HepG2 (cell line): ENCODE measurements at regions not wholly inside any gene's neighbourhood (a gene's known extent, or its start where the extent isn't known, plus 50 kb on each side); places are given as distances from the start of the nearest gene placed in this dataset.

Experiments
- ETV5 ChIP-seq: IDR thresholded peaks from 2 replicates; pipeline ENCODE4 v1.6.1; 2018; ENCODE audit warnings: missing biosample characterization, missing genetic modification reagents, inconsistent platforms, borderline replicate concordance
- FOXA3 ChIP-seq: IDR thresholded peaks from 2 replicates; pipeline ENCODE4 v1.6.1; 2016; ENCODE audit warnings: missing genetic modification reagents, missing compliant biosample characterization
- KAT7 ChIP-seq: IDR thresholded peaks from 2 replicates; pipeline ENCODE4 v1.6.1; 2018; ENCODE audit warnings: borderline replicate concordance, missing compliant biosample characterization
- MEF2D ChIP-seq: sonication (generic); formaldehyde crosslinking; IDR thresholded peaks from 2 replicates; pipeline ENCODE4 v1.5.1; 2020; ENCODE audit warnings: mild to moderate bottlenecking, missing genetic modification reagents
- MTA3 ChIP-seq: sonication (generic); formaldehyde crosslinking; IDR thresholded peaks from 2 replicates; pipeline ENCODE4 v1.4.0; 2020; ENCODE audit warnings: missing genetic modification reagents
- POLR2G ChIP-seq: fragments of 200-400 bp; formaldehyde crosslinking; IDR thresholded peaks from 2 replicates; pipeline ENCODE4 v1.6.1; 2018; ENCODE audit warnings: mild to moderate bottlenecking, low read depth, low read length, moderate library complexity
- PRDM15 ChIP-seq: sonication (generic); formaldehyde crosslinking; IDR thresholded peaks from 2 replicates; pipeline ENCODE4 v1.4.0; 2020; ENCODE audit warnings: missing genetic modification reagents
- SATB2 ChIP-seq: sonication (generic); formaldehyde crosslinking; IDR thresholded peaks from 2 replicates; pipeline ENCODE4 v1.5.0; 2020; ENCODE audit warnings: missing genetic modification reagents
- SKIL ChIP-seq: sonication (generic); formaldehyde crosslinking; IDR thresholded peaks from 2 replicates; pipeline ENCODE4 v1.8.0; 2022; ENCODE audit warnings: missing genetic modification reagents, mild to moderate bottlenecking, moderate library complexity, borderline replicate concordance
- ZBTB26 ChIP-seq: IDR thresholded peaks from 2 replicates; pipeline ENCODE4 v1.6.1; 2016; ENCODE audit warnings: missing compliant biosample characterization, missing genetic modification reagents, borderline replicate concordance
- ZBTB4 ChIP-seq: sonication (generic); formaldehyde crosslinking; IDR thresholded peaks from 2 replicates; pipeline ENCODE4 v1.4.0; 2020; ENCODE audit warnings: missing genetic modification reagents, mild to moderate bottlenecking, borderline replicate concordance
- ZNF609 ChIP-seq: sonication (generic); formaldehyde crosslinking; IDR thresholded peaks from 2 replicates; pipeline ENCODE4 v1.4.0; 2020; ENCODE audit warnings: mild to moderate bottlenecking, missing genetic modification reagents, borderline replicate concordance

GRCh38 chr12:124389138-124389724 is 94.3 kb downstream of the RFLNA start (continued):
- peak; percentile 94 for TF ChIP-seq SKIL (CRISPR knock-in tag)
- TF ChIP-seq ZNF609 = peak; percentile 68; the same call in 1 of the 2 replicates
- peak; percentile 34; the same call in 1 of the 2 replicates for TF ChIP-seq PRDM15 (CRISPR knock-in tag)
- TF ChIP-seq FOXA3 (CRISPR knock-in tag) = peak; percentile 34; the same call in 1 of the 2 replicates
- no peak for TF ChIP-seq MTA3 (CRISPR knock-in tag)
- TF ChIP-seq SATB2 (CRISPR knock-in tag) = peak; percentile 65; the same call in 1 of the 2 replicates
- TF ChIP-seq ZBTB26 (CRISPR knock-in tag) = no peak
- peak; percentile 47; the same call in 1 of the 2 replicates for TF ChIP-seq KAT7 (CRISPR knock-in tag)
- TF ChIP-seq MEF2D (CRISPR knock-in tag) = no peak
- no peak for TF ChIP-seq ZBTB4 (CRISPR knock-in tag)
- TF ChIP-seq ETV5 (CRISPR knock-in tag) = peak; percentile 17; the same call in 1 of the 2 replicates
- peak; percentile 22; the same call in 1 of the 2 replicates for TF ChIP-seq POLR2G
